IPS-15b (cell line): ENCODE measurements at regions not wholly inside any gene's neighbourhood (a gene's known extent, or its start where the extent isn't known, plus 50 kb on each side); places are given as distances from the start of the nearest gene placed in this dataset.

Source experiments
- H3K27me3 ChIP-seq: one replicate; pipeline ENCODE4 v1.6.1; 2013; ENCODE audit warnings: low read length; ENCODE audit not compliant: control insufficient read depth, insufficient read depth
- H3K36me3 ChIP-seq: one replicate; pipeline ENCODE4 v1.6.1; 2013; ENCODE audit warnings: low read length; ENCODE audit not compliant: control insufficient read depth, insufficient read depth
- H3K4me1 ChIP-seq: one replicate; pipeline ENCODE4 v1.6.1; 2013; ENCODE audit warnings: mild to moderate bottlenecking, low read length; ENCODE audit not compliant: control insufficient read depth, insufficient read depth
- H3K4me3 ChIP-seq: one replicate; pipeline ENCODE4 v1.5.1; 2013; ENCODE audit warnings: low read depth, low read length
- H3K9ac ChIP-seq: one replicate; pipeline ENCODE4 v1.6.1; 2013; ENCODE audit warnings: low read depth, mild to moderate bottlenecking, low read length
- H3K9me3 ChIP-seq: one replicate; pipeline ENCODE4 v1.6.1; 2013; ENCODE audit warnings: mild to moderate bottlenecking, low read length; ENCODE audit not compliant: control insufficient read depth, insufficient read depth

DNA sequence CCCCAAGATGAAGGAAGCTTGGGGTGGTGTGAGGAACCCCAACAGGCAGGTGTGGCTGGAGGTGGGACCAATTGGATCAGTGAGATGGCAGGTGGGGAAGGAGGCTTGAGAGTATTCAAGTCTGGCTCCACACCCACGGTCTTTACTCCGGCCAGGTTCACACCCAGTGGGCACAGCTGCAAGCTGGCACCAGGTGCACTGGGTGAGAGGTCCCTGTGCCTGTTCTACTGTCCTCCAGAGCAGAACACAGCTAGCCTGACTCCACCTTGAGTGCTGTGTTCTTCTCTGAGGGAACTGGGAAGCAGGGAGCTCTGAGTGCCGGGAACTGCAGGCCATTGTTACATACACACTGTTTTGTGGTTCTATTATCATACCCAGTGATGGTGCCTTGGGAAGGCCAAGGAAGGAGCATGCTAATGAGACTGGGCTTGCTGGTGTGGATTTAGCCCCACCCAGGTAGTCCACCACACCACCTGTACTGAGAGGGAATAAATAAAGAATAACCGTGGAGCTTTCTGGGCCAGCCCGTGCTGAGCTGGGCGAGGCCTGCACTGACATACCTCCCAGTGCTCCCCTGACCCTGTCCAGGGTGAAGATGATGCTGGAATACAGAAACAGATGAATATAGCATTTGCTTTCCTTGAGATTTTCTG is 93.4 kb downstream of the ABHD5 start:
- Histone ChIP-seq H3K9ac (no peak overlapping the region), H3K4me1 (no peaks in the 10 kb centered on the region), H3K27me3 (no peaks in the 10 kb centered on the region), H3K9me3 (no peaks in the 10 kb centered on the region), H3K36me3 (no peaks in the 10 kb centered on the region), H3K4me3 (no peak overlapping the region)

DNA sequence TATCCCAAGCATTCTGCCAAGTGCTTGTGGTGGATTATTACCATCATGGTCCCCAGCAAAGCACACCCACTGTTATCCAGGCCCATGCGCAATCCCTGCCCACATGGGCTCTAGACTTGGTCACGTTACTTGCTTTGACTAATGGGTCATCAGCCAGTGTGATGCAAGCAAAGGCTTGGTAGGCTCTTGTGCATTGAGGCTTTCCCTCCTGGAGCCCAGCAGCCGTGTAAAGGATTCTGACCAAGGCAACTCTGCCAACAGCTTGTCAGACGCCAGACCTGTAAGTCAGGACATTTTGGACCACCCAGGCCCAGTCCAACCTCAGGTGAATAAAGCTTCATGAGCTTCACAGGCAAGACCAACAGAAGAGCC is 93.9 kb downstream of the ABHD5 start:
- no peaks in the 10 kb centered on the region for H3K9me3 ChIP-seq
- H3K9ac ChIP-seq: no peak overlapping the region
- H3K36me3 ChIP-seq: no peaks in the 10 kb centered on the region
- H3K27me3 ChIP-seq: no peaks in the 10 kb centered on the region
- no peaks in the 10 kb centered on the region for H3K4me1 ChIP-seq
- no peak overlapping the region for H3K4me3 ChIP-seq

DNA sequence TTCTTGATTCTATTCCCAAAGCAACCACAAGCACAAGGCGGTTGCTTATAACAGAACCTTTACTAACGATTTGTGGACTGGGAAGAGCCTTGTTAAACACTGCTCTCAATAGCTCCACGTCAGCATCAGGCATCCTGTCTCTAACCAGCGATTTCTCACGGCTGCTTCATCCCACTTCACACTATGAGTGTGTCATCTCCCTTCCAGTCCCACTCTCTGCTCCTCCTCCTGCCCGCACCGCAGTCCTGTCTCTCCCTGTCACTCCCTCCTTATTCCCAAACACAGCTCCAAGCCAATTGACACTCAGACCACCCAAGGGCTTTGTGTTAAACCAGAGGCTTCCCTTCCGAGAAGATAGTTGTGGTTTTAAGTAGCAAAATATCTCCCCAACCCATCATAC is 94.8 kb downstream of the ABHD5 start:
- no peak overlapping the region for H3K4me3 ChIP-seq
- H3K36me3 ChIP-seq: no peaks in the 10 kb centered on the region
- no peaks in the 10 kb centered on the region for H3K4me1 ChIP-seq
- H3K27me3 ChIP-seq: no peaks in the 10 kb centered on the region
- no peaks in the 10 kb centered on the region for H3K9me3 ChIP-seq
- H3K9ac ChIP-seq: no peak overlapping the region

DNA sequence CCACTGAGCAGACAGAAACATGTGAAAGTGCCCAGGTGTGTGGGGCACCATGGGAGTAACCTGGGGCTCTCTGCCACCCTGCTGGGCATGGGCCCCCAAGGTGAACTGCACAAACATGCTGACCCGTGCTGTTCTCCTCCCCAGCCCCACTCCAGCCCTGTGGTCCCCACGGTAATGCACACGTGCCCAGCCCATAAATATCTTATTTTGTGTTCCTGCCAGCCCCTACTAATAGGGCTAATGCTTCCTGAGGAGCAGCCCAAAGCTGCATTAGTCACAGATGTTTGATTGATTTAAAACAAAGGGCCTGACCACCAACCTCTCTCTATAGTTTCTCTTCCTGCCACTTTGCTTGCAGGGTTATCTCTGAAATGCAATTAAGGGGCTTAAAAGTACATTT is 95.4 kb downstream of the ABHD5 start:
- Histone ChIP-seq H3K9me3 (no peaks in the 10 kb centered on the region), H3K9ac (no peak overlapping the region), H3K4me3 (no peak overlapping the region), H3K27me3 (no peaks in the 10 kb centered on the region), H3K4me1 (no peaks in the 10 kb centered on the region), H3K36me3 (no peaks in the 10 kb centered on the region)

DNA sequence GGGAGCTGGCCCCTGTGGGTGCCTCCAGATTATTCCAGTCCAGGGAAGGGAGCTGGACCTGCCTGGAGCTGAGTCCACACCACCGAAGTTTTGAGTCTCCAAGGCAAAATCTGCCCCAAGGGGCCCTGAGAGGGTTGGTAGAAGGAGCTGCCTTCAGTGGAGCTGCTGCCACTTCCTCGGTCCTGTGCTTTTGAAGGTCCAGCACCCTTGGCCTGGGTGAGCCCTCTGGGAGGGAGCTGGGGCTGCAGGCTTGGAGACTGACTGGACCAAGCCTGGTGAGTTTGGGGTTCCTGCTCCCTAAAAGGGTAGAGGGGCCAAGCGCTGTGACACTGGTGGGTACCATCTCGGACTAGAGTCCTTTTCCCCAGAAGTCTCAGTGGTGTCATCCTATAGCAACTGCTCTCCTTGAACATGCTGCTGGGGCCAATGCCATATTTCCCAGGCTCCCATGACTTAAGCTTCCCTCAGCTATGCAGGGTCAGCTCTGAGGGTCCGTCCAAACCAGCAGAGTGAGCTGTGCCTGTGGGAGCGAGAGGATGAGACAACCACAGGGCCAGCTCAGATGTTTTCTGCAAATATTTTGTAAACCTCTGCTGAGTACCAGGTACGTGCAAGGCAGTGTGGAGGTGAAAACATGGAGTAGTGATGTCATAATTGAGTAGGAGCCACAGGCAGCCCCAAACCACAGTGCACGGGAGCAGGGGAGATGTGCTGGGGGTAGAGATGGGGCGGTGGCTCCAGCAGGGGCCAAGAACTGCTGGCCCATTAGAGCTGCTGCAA is 96.0 kb downstream of the ABHD5 start:
- no peaks in the 10 kb centered on the region for H3K4me1 ChIP-seq

DNA sequence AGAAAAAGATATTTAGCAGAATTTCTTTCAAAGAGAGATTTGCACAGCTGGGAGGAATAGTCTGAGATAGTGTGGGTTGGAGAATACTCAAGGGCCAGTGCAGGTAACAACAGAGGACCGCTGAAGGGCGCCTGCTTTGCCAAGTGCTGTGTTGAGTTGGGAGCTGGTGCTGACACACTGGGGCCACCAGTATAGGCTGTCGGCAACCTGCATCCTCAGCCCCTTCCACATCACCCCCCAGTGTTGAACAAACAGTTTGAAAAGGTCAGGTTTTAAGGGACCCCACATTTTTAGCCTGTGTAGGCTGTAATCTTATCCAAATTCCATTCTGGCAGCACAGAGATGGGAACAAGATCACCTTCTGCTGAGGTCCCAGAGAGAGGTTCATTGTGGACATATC is 96.6 kb downstream of the ABHD5 start:
- no peak overlapping the region for H3K4me3 ChIP-seq
- no peaks in the 10 kb centered on the region for H3K4me1 ChIP-seq
- H3K9ac ChIP-seq: no peak overlapping the region
- no peaks in the 10 kb centered on the region for H3K9me3 ChIP-seq
- no peaks in the 10 kb centered on the region for H3K27me3 ChIP-seq
- H3K36me3 ChIP-seq: no peaks in the 10 kb centered on the region

More for the DNA sequence above, 96.0 kb downstream of the ABHD5 start:
- H3K9ac ChIP-seq: no peak overlapping the region
- no peaks in the 10 kb centered on the region for H3K9me3 ChIP-seq
- H3K27me3 ChIP-seq: no peaks in the 10 kb centered on the region
- H3K36me3 ChIP-seq: no peaks in the 10 kb centered on the region
- no peak overlapping the region for H3K4me3 ChIP-seq

DNA sequence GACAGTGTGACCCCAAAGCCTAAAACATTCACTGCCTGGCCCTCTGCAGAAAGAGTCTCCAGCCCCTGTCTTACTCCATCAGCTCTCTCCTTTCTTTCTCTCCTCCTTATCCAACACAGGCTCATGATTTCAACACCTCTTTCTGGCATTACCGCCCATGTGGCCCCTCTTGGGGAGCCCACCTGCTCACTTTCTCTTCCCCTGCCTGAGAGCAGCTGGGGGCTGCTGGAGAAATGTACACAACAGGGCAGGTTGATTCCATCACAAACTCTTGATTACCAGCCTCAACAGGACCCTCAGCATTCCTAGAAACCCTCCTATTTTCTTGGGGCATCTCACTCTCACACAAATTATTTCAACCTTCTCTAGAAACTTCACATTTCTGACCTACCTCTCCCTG is 98.3 kb downstream of the ABHD5 start:
- Histone ChIP-seq H3K27me3 (no peaks in the 10 kb centered on the region), H3K4me1 (no peaks in the 10 kb centered on the region), H3K9ac (no peak overlapping the region), H3K36me3 (no peaks in the 10 kb centered on the region), H3K4me3 (no peak overlapping the region), H3K9me3 (no peaks in the 10 kb centered on the region)

DNA sequence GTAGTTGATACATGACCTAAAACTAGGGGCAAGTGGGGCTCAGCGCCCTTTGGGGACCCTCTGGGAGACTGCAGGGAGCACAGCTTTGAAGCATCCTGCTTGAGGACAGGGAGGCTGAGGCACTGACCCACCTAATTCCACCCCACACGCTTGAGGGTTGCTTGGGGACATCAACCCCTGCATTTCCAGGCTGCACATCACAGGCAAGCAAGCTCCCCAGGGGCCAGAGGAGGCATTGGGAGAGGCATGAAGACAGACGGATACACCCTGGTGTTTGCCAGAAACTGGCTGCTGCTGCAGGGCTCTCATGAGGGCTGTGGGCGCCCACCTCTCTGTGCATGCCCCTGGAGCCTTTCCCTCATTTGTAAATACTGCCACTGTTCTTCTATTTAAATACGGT is 99.3 kb downstream of the ABHD5 start:
- no peak overlapping the region for H3K4me3 ChIP-seq
- no peaks in the 10 kb centered on the region for H3K27me3 ChIP-seq
- H3K4me1 ChIP-seq: no peaks in the 10 kb centered on the region
- H3K9ac ChIP-seq: no peak overlapping the region
- no peaks in the 10 kb centered on the region for H3K36me3 ChIP-seq
- H3K9me3 ChIP-seq: no peaks in the 10 kb centered on the region

DNA sequence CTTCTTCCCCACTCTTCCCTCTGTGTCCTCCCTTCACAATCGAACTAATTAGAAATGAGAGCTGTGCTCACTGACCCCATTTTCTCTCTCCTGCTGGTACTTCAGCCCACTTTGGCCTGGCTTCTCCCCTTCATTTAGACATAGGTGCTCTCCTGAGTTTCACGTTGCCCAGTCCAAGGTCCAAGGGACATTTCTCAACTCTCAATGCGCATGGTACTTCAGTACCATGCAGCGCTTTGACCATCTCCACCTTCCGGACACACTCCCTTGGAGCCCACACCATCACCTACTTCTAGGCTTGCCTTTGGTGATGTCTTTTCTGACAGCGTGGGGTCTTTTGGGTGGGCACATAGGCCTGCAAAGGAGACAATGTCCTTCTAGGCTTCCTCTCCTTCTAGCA is 99.7 kb downstream of the ABHD5 start:
- Histone ChIP-seq H3K4me1 (no peaks in the 10 kb centered on the region), H3K4me3 (no peak overlapping the region), H3K36me3 (no peaks in the 10 kb centered on the region), H3K9ac (no peak overlapping the region), H3K27me3 (no peaks in the 10 kb centered on the region), H3K9me3 (no peaks in the 10 kb centered on the region)

DNA sequence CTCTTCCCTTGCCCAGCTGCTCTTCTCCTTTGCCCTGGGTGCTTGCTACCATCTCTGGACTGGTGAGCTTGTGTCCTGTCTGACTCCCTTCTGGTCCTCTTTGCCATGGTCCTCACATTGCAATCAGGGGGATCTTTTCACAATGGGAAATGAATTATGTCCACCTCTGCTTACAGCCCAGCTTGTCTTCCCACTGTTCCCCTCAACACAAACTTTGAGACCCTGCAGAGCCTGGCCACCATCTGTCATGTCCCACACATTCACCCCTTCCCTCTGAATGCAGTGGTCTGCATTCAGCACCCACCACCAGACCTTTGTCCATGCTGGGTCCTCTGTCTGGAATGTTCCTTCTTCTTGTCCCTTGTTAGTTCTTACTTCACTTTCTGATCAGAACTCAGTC is 100.5 kb downstream of the ABHD5 start:
- H3K9me3 ChIP-seq: no peaks in the 10 kb centered on the region
- H3K36me3 ChIP-seq: no peaks in the 10 kb centered on the region
- H3K9ac ChIP-seq: no peak overlapping the region
- no peaks in the 10 kb centered on the region for H3K27me3 ChIP-seq
- no peaks in the 10 kb centered on the region for H3K4me1 ChIP-seq
- H3K4me3 ChIP-seq: no peak overlapping the region

DNA sequence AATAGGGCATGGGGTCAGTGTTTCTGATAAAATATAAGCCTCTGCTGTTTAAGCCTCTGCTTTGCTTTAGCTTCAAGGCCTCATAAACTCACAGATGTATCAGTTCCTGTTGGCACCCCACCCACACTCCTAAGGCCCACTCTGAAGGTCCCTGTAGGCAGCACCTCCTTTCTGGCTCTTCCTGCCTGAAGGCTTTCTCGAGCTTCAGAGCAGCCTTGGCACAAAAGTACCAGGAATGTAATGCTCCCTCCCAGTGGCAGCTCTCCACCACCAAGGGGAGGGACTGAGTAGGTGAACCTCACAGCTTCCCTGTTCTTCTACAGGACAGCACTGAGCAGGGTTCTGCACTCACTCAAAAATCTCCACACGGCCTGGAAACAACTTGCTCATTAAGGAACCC is 102.2 kb downstream of the ABHD5 start:
- Histone ChIP-seq H3K4me1 (no peaks in the 10 kb centered on the region), H3K9me3 (no peaks in the 10 kb centered on the region), H3K36me3 (no peaks in the 10 kb centered on the region), H3K9ac (no peak overlapping the region), H3K27me3 (no peaks in the 10 kb centered on the region), H3K4me3 (no peak overlapping the region)

DNA sequence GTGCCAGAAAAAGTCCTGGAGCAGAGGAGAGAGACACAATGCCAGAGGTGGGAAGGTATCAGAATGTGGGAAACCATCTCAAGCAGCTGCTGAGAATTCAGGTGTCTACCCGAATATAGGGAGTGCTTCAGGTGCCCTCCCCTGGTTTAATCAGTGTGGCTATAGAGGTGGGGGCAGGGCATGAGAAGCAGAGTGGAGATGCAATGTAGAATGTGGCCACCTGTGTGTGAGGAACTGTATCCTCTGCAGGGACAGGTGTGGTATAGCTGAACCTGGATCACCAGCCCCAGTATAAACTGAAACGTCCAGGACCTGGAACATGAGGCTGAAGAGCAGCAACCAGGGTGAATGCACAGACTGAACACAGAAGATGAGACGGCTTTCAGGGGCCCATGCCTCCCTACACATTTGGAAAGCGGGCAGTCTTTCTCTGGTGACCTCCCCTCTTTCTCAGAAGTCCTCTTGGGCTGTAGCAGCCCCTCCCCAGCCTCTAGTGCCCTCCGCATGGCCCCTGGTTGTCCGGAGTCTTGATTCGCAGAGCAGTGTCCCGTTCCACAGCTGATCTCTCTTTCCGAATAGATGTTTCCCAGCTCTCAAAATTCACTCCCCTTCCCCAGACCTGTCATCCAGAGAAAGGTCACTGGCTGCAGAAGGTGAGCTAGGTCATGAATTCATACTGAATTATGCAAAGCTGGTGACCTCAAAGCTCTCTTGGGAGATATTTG is 103.1 kb downstream of the ABHD5 start:
- H3K9me3 ChIP-seq: no peaks in the 10 kb centered on the region
- H3K9ac ChIP-seq: no peak overlapping the region
- H3K4me1 ChIP-seq: no peaks in the 10 kb centered on the region
- no peaks in the 10 kb centered on the region for H3K27me3 ChIP-seq
- no peak overlapping the region for H3K4me3 ChIP-seq
- no peaks in the 10 kb centered on the region for H3K36me3 ChIP-seq
